Ovary (tissue), 7 donors: ENCODE measurements at regions not wholly inside any gene's neighbourhood (a gene's known extent, or its start where the extent isn't known, plus 50 kb on each side); places are given as distances from the start of the nearest gene placed in this dataset.

Source experiments
- DNase-seq, 5 donors: peaks; one replicate each; pipeline ENCODE4 v3.0.0-alpha.2; 2019 to 2020
- H3K27ac ChIP-seq, 2 donors: fragments of 200-600 bp; one replicate each; pipeline versions ENCODE4 v1.5.1 to v1.8.0; 2019 to 2022
- H3K27me3 ChIP-seq: fragments of 200-600 bp; one replicate; pipeline ENCODE4 v1.8.0; 2022
- H3K36me3 ChIP-seq: fragments of 200-600 bp; sonication (generic); one replicate; pipeline ENCODE4 v1.5.1; 2019
- H3K4me1 ChIP-seq: one replicate; pipeline ENCODE4 v1.8.1; 2013; ENCODE audit warnings: mild to moderate bottlenecking, moderate library complexity; ENCODE audit not compliant: insufficient read depth
- H3K4me3 ChIP-seq: fragments of 200-600 bp; sonication (generic); one replicate; pipeline ENCODE4 v1.5.1; 2017
- H3K9me3 ChIP-seq, 2 donors: fragments of 200-600 bp in 1 of 2; sonication (generic) in 1 of 2; one replicate each; pipeline versions ENCODE4 v1.5.1 to v1.8.1; 2013 to 2019; ENCODE audit warnings: mild to moderate bottlenecking in 1 of 2, moderate library complexity in 1 of 2
- CTCF ChIP-seq, 3 donors: fragments of 450-650 bp in 2 of 3; fragments of 200-600 bp in 1 of 3; IDR thresholded peaks; one replicate each; pipeline versions ENCODE4 v1.5.1 to v1.8.0; 2016 to 2022; ENCODE audit warnings: antibody characterized with exemption in 3 of 3, mild to moderate bottlenecking in 1 of 3
- EP300 ChIP-seq: sonication (generic); formaldehyde crosslinking; IDR thresholded peaks from one replicate; pipeline ENCODE4 v1.6.1; 2017; ENCODE audit warnings: antibody characterized with exemption
- POLR2A ChIP-seq: fragments of 450-650 bp; IDR thresholded peaks from one replicate; pipeline ENCODE4 v1.6.1; 2017; ENCODE audit warnings: antibody characterized with exemption, mild to moderate bottlenecking, moderate library complexity
- WGBS, 3 donors: extraction: QIAGEN DNeasy Blood & Tissue Kit in 1 of 3; methylation state at CpG; one replicate each; pipeline versions ENCODE4 v1.1.5 to v1.1.7; 2013 to 2017; 5-methylcytosine and 5-hydroxymethylcytosine counted together
- intact Hi-C, 4 donors: fragments of 100-400 bp; cut with DNase I; formaldehyde crosslinking; loops; one replicate each; pipeline versions ENCODE4 v1.11.0 to v1.15.1; 2022 to 2023
- donor health status: DM: no; HTN: no; CAD: no; lungs with moderate emphysema.
- donor health status: DM: no; HTN: no; CAD: no.
- donor health status: Bipolar disorder and iron deficiency.
- donor health status: DM: no; HTN: no; CAD: no.
- donor health status: DM: yes; HTN: yes; CAD: no.

DNA sequence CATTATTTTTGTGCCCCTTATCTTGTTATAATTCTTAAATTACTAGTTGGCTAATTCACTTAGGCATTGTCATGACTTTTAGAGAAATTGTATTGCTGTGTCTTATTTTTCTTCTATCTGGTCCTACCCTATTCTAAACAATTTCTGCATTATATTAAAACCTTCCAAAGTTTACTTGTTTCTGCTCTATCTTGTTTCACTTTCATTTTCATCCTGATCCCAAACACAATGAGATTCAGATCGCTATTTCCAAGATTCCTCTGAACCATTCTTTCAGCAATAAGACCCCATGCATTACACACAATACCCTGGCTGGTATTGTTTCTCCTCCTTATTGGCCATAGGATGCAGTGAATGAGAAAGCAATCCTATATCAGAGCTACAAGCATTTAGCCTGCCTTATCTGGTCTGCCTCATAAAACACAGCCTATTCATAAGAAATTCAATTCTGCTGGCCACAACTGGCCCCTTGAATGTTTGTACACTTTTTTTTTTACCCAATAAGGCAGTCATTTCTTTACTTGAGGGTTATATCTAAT lies 69.9 kb upstream of the POU3F2 start:
- Histone ChIP-seq H3K27me3 (no peaks in the 10 kb centered on the region), H3K27ac (no peak overlapping the region), H3K4me1 (no peaks in the 10 kb centered on the region), H3K4me3 (no peak overlapping the region), H3K9me3 (no peaks in the 10 kb centered on the region), H3K36me3 (no peaks in the 10 kb centered on the region)
- no peak for DNase-seq
- intact Hi-C loops, result no loop called here
- 18 to 57% (median 26%) methylated on average over 1 of the region's 1 CpG for WGBS, 3 donors
- TF ChIP-seq CTCF (IDR thresholded peaks at IDR 0.05), result no peak
- no peak for TF ChIP-seq EP300
- TF ChIP-seq POLR2A, result no peak

DNA sequence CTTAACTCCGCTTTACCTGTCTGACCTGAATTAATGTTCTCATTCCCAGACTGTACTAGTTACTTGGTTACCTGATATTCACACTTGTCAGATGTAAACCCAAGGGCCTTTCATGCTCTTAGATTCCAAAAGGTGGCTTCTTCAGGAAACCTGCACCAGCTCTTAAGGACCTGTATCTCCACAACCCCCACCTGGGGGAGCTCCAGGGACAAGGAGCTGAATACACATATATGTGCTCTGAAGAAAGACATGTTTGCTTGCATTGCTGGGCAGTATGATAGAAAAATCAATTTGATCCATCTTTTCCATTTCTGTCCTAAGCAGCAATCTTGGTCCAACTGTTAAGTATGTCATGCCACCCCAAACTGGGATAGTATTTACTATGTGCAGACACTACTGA lies 64.8 kb upstream of the POU3F2 start:
- DNase-seq, result no peak
- intact Hi-C loops, result no loop called here
- 88 to 91% (median 90%) methylated on average over 1 of the region's 1 CpG for WGBS, 3 donors
- no peaks in the 10 kb centered on the region for H3K36me3 ChIP-seq
- no peak for TF ChIP-seq POLR2A
- TF ChIP-seq EP300, result no peak
- TF ChIP-seq CTCF (IDR thresholded peaks at IDR 0.05), result no peak
- H3K9me3 ChIP-seq, result no peaks in the 10 kb centered on the region
- no peak overlapping the region for H3K4me3 ChIP-seq
- H3K27ac ChIP-seq, result no peak overlapping the region
- H3K4me1 ChIP-seq, result no peaks in the 10 kb centered on the region
- H3K27me3 ChIP-seq, result no peaks in the 10 kb centered on the region

GRCh38 chr6:98775205-98775604 lies 59.2 kb upstream of the POU3F2 start:
- Histone ChIP-seq H3K27ac (no peak overlapping the region), H3K9me3 (no peaks in the 10 kb centered on the region), H3K4me1 (no peaks in the 10 kb centered on the region), H3K36me3 (no peaks in the 10 kb centered on the region), H3K27me3 (no peaks in the 10 kb centered on the region), H3K4me3 (no peak overlapping the region)
- TF ChIP-seq POLR2A (no peak), CTCF (IDR thresholded peaks at IDR 0.05) (no peak), EP300 (no peak)
- WGBS, 3 donors, result 10 to 19% (median 19%) methylated on average over 2 of the region's 2 CpGs
- no peak for DNase-seq
- intact Hi-C loops, result no loop called here

DNA sequence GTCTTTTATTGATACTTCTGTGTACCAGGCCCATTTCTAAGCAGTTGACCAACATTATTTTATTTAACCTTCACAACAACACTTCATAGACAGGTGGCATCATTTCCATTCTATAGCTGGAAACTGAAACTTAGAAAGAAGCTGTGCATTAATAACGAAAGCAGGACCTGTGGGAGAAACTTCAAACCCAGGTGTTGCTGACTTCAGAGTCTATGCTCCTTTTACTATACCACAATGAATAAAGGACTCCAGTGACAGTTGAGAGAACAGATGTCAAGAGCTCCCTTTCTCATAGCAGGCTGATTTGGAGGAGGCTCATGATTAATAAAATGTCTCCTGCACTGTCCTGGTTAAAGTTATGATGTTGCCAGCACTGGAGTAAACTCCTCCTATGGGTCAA lies 56.6 kb upstream of the POU3F2 start:
- intact Hi-C loops, result no loop called here
- 58 to 66% (median 66%) methylated on average over 1 of the region's 1 CpG for WGBS, 3 donors
- Histone ChIP-seq H3K4me3 (no peak overlapping the region), H3K9me3 (no peaks in the 10 kb centered on the region), H3K4me1 (no peaks in the 10 kb centered on the region), H3K36me3 (no peaks in the 10 kb centered on the region), H3K27me3 (no peaks in the 10 kb centered on the region), H3K27ac (no peak overlapping the region)
- DNase-seq, result no peak
- no peak for TF ChIP-seq POLR2A

GRCh38 chr6:98779618-98780017 lies 54.8 kb upstream of the POU3F2 start:
- no peaks in the 10 kb centered on the region for H3K9me3 ChIP-seq
- no peaks in the 10 kb centered on the region for H3K27me3 ChIP-seq
- H3K4me1 ChIP-seq, result no peaks in the 10 kb centered on the region
- H3K36me3 ChIP-seq, result no peaks in the 10 kb centered on the region
- H3K27ac ChIP-seq, result no peak overlapping the region
- DNase-seq, result no peak
- intact Hi-C loops, result no loop called here
- WGBS, 3 donors, result 82 to 89% (median 83%) methylated on average over 3 of the region's 3 CpGs
- no peak for TF ChIP-seq POLR2A
- TF ChIP-seq CTCF (IDR thresholded peaks at IDR 0.05), result no peak
- no peak for TF ChIP-seq EP300
- no peak overlapping the region for H3K4me3 ChIP-seq
